IPS DF 19.7 (cell line): ENCODE measurements at regions not wholly inside any gene's neighbourhood (a gene's known extent, or its start where the extent isn't known, plus 50 kb on each side); places are given as distances from the start of the nearest gene placed in this dataset.

ENCODE experiments used
- DNase-seq: peaks from one replicate; pipeline ENCODE4 v3.0.0-alpha.2; 2013; ENCODE audit warnings: low read depth, low spot score

DNA sequence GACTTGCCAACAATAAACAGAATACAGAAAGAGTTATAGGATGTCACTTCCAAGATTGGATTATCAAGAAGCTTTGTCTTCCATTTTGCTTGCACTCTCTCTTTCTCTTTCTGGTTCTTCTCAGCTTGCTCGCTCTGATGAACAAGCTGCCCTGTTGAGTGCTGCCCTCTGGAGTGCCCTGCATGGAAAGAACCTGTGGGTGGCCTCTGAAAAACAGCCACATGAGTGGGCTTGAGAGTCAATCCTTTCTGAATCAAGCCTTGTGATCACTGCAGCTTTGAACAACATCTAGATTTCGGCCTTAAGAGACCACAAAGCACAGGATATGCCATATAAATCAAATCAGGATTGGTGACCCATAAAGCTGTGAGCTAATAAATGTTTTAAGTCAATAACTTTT lies 185.1 kb downstream of the KIF2B start:
- no peak for DNase-seq

DNA sequence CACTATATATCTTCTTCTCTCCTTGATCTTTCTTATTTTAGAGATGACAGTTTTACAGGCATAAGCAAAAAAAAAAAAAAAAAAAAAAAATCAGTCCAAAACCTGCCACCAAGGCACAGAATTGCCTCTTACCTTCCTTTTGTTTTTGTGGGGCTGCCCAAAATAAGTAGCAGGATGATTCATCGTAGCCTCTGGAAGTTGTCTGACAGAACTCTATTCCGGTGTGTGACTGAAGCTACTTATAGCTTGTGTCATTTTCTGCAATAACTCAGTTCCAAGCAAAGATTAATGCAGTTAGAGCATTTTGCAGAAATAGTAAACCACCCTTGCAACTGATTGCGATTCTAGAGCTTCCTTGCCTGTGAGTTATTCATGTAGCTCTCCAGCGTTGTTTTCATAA lies 186.8 kb downstream of the KIF2B start:
- DNase-seq = no peak

DNA sequence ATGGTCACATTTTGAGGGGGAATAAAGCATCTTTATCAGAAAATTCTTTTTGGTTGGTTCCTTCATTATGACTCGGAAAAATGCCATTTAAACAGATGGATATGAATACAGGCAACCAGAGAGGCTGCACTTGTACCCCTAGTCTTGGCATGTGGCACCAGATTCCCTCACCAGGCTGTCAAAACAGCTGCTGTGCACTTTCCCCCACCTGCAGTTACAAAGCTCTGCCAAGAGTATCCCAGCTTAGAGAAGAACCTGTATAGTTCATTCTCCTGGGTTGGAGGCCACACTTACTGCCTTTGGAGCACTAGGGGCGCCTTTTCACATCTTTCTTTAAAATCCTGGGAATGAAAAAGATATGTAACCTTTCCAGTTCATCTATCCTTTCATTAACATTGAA lies 190.3 kb downstream of the KIF2B start:
- no peak for DNase-seq

DNA sequence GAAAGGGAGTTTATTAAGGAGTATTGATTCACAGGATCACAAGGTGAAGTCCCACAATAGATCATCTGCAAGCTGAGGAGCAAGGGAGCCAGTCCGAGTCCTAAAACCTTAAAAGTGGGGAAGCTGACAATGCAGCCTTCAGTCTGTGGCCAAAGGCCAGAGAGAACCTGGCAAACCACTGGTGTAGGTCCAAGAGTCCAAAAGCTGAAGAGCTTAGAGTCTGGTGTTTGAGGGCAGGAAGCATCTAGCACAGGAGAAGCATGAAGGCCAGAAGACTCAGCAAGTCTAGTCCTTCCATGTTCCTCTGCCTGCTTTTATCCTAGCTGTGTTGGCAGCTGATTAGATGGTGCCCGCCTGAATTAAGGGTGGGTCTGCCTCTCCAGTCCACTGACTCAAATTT lies 193.0 kb downstream of the KIF2B start:
- no peak for DNase-seq

DNA sequence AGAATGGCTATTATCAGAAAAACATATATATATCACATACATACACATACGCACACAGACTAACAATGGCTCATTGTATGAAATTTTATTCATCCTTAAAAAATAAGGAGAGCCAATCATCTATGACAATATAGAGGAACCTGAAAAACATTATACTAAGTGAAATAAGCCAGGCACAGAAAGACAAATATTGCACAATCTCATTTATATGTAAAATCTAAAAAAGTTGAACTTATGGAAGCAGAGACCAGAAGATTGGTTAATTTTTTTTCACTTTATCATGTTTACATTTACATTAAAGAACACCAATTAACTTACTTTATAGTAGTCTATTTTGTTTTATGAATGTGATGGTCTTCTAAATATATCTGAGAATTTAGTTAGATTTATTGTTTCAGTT lies 198.7 kb downstream of the KIF2B start:
- DNase-seq = no peak

DNA sequence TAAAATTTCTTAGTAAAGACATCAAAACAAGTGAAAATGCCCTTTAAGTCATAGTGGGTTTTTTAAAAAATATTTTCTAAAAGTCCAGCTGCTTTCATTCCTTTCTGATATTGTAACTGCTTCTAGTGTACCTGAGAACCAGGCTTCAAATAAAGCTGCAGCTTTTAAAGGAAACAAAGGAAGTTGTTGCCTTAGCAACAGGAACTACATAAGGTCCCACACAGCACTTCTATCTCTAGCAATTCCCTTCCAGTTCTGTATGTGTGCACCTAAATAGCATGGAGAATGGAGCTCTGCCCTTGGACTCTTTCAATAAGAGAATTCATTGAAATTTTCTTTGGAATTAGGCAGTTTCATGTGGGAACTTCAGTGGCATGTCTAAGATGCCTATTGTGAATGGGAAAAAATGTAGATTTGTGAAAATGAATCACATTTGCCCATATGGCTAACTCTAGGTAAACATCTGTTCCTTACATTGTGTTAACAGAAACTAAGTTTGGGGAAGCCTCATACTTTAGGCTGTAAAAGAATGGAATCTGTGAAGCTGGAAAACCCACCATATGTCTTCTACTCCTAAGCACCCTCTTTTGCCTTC lies 206.4 kb downstream of the KIF2B start:
- no peak for DNase-seq

DNA sequence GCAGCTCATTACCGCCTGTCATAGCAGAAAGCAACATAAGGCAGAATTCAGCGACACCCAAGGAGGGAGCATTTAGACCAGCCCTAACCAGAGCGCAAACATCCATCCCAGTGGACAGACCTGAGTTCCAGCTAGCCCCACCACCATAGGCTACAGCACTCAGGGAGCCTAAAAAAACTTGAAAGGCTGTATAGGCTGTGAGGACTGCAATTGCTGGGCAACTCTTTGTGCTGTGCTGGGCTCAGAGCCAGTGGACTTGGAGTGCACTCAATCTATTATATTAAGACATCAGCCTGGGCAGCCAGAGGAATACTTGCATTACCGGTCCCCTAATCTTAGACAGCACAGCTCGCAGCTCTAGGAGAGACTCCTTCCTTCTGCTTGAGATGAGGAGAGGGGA lies 207.3 kb downstream of the KIF2B start:
- DNase-seq = no peak

DNA sequence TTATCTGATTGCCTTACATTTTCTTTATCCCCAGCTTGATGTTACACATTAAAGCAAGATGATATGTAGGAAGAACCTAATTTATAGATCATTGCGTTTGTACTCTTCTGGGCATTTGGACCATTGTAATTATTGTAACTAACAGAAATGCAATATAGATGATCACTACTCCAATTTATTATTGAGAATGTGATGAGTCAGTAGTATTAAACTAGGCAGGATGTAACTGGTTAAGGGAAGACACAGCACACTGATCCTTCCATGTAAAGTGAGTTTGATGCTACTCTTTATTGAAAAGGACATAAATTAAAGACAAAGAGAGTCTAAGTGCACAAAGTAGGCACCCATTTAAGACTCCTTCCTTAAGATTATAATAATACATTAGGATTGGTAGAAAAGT lies 223.8 kb downstream of the KIF2B start:
- no peak for DNase-seq

DNA sequence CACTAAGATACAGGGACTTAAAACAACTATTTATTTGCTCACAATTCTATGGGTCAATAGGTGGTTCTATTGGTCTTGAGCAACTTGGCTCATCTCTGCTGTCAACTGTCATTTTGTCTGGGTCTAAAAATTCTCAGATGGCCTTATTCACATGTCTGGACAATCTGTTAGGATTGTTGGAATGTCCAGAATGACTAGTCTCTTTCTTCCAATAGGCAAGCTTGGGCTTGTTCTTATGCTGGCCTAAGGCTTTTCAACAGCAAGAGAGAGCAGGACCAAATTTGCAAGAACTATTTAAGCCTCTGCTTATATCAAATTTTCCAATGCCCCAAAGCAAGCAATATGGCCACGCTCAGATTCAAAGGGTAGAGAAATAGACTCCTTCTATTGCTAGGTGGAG lies 240.9 kb downstream of the KIF2B start:
- DNase-seq = no peak

DNA sequence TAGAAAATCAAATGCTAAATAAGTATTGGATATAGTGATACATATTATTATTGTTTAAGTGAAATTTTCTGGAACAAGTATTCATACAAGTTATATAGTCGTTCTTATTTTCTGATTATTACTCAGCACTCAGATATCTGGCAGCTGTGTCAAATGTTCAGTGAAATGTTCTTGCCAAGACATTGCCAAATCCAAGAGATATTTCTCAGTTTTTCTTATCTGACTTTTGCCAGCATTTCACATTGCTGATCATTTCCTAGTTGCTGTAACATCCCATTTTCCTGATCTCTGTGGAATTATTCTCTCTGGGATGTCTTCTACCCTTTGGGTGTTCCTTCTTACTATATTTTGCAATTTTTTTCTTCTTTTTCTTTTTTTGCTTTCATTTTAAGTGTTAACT lies 262.3 kb downstream of the KIF2B start:
- no peak for DNase-seq

DNA sequence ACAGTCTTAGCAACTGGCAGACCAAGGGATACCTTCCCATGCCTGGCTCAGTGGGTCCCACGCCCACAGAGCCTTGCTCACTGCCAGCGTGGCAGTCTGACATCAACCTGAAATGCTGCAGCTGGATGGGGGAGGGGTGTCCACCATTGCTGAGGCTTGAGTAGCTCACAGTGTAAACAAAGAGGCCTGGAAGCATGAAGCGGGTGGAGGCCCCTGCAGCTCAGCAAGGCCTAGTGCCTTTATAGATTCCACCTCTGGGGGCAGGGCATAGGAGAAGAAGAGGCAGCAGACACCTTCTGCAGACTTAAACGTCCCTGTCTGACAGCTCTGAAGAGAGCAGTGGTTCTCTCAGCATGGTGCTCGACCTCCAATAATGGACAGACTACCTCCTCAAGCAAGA lies 263.2 kb downstream of the KIF2B start:
- DNase-seq = peak; percentile 30

DNA sequence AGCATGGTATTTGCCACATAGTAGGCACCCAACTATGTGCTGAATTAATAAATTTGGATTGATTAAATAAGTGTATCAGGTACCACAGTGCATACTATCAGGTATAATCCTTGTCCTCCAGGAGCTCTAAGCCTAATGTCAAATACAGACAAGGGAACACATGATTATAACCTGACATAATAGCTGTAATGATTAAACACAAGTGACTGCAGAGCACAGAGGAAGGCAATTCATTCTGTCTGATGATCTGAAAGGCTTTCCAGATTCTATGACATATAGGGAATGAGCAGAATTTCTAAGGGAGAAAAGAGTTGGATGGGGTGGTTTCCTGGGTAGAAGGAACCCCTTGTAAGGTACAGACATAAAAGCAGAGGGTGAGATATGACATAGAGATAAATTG lies 273.5 kb downstream of the KIF2B start:
- no peak for DNase-seq

DNA sequence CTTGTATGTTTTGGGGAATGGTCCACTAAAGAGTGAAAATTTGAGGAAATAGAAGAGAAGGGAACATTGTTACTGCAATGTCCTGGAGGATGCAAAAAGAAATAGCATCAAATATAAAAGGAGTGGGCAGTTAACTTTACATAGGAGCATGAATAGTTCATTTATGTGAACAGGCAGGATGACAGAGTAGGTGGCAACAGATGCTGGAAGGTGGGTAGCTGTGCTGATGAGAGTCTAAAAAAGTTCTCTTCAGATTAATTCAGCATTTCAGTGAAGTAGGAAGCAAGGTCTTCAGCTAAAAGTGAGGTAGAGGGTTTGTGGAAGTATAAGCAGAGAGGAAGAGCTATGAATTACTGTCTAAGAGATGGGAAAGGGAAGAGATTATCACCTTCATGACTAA lies 276.5 kb downstream of the KIF2B start:
- DNase-seq = no peak

DNA sequence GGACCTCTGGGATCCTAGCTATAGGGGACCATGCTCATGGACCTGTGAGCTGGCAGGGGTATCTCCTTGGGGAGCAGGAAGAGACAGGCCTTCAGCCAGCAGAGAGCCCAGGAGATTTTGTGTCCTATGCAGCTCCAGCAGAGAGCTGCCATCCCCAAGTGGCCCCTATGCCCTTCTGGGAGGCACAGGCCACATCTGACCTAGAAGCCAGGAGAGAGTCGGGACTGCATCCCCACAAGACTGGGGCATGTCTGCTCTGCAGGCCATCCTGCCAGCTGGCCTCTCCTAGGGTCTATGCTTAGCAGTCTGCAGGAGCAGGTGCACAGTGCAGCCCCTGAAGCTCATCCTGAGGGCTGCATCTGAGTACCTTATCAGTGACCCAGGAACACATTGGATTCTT lies 279.5 kb downstream of the KIF2B start:
- no peak for DNase-seq

DNA sequence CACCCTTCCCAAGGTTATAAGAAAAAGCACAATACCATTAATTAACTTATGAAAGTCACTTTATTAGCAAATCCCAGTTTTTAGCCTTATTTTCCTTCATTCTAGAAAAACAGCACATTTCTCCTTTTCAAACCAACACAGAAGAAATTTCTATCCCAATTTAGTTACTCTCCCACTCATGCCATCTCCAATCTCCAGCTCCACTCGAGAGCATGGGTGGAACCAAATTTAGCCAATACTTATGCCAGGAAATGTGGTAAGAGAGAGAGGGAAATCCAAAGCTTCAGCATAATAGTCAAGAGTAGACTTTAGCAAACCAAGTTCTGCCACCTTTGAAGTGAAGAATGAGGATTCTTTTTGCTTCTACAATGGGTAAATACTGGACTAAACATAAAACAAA lies 288.8 kb downstream of the KIF2B start:
- DNase-seq = no peak

DNA sequence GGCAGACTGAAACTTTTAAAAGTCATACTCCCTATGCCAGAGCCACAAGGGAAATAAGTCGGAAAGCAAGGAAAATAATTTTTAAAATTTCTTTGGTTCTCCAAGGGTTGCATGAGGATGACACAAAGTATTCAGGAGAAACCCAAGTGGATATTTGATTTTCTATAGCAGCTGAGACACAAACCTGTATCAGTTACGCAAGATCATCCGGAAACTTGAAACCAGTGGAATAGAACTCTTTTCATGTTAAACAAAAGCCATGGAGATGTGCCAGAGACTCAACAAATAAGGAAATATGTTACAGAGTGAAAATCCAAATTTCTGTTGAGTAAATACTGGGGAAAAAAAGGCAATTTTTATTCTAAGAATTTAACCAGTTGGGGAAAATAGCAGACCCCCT lies 294.7 kb downstream of the KIF2B start:
- no peak for DNase-seq

DNA sequence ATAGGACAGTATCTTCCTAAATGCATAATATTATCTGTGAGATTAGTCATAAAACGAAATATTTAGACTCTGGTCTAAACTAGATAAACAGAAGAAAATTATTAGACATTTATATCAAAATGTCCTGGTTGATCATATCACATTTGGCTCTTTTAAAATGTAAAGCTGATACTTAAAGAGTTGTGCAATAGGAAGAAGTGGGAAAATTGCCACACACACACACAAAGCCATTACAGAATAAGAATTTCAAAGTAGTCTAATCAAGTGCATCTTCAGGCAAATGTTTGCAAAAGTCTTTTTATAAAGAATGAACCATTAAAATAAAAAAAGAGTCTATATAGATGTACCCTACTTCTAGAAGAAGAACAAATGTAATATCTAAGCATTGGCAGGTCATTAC lies 301.7 kb downstream of the KIF2B start:
- no peak for DNase-seq

DNA sequence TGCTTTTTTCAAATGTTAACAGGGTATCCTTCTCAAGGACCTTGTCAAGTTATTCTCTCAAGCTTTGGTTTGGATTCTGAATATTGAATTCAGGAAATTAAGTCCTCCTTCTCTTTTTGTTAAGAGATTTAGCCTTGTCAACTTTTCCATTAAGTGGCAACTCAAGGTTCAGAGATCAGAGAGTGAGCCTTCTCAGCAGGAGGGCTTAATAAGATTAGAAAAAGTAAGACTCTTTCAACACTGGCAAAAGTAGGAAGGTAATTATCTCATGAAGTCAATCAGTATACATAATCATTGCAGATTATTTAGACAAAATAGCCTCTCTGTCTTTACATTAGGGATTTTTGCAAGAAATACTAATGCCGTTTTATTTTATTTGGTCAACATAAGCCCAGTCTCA lies 330.7 kb downstream of the KIF2B start:
- DNase-seq = no peak

DNA sequence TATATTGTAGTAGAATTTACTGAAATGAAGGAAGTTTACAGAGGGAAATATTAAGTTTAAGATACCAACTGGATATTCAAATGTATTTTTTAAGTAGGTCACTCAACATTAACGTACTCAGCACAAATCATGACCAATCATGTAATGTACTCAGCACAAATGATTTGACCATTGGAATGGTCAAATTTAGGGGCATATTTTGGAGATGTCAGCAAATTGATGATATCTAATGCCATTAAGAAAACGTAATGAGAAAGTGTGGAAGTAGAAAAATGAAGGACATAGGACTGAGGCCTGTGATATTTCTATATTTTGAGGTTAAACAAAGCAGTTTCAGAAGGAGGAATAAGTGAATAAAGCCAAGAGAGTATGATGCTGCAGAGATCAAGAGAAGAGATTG lies 334.8 kb downstream of the KIF2B start:
- DNase-seq = no peak

DNA sequence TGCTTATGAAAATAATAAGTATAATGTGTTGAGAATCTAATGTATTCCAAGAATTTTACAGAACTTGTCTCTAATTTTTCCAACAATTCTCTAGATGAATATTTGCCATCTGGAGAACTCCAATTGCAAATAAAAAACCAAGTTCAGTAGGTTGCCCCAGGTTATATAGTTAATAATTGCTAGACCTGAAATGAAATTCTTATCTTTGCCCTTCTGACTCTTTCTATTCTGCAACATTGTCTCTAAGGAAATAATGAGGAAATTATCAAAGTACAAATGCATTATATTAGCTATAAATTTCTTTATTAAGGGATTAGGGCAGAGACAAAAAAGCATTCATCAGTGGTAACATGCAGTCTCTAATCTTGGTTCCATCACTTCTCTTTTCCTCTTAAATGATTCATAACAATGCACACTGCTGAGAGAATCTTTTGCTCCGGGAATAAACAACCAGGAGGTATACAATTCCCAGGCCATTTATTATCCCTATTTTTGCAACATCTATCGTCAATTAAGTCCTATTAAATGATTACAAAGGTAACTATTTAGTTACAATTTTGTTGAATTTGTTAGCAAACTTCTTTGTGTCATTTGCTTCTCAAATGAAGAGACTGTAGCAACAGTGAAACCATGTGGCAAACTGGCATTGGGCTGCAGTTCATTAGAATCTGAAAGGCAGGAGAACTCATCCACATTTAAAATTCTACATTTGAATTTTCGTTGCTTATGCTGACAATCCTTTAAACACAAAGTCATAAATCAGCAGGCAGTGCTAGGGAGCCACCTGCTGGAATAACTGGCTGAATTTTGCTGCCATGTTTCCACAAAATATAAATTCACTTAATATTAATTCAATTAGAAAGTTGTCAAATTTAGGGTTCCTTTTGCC lies 349.6 kb downstream of the KIF2B start:
- peak; percentile 38 for DNase-seq

DNA sequence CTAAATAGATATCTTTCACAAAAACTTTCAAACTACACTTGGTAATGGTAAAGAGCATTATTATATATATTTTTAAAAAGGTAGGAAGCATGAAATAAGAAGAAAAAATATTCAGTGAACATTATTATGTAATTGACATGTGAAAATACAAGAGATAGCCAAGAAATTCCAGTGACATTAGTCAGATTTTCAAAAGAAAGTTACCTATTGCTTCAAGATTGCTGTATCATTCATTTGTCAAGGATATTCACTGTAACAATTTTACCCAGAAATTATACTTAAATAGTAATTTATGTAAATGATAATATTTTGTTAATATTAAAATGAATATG lies 350.2 kb downstream of the KIF2B start:
- DNase-seq = no peak

DNA sequence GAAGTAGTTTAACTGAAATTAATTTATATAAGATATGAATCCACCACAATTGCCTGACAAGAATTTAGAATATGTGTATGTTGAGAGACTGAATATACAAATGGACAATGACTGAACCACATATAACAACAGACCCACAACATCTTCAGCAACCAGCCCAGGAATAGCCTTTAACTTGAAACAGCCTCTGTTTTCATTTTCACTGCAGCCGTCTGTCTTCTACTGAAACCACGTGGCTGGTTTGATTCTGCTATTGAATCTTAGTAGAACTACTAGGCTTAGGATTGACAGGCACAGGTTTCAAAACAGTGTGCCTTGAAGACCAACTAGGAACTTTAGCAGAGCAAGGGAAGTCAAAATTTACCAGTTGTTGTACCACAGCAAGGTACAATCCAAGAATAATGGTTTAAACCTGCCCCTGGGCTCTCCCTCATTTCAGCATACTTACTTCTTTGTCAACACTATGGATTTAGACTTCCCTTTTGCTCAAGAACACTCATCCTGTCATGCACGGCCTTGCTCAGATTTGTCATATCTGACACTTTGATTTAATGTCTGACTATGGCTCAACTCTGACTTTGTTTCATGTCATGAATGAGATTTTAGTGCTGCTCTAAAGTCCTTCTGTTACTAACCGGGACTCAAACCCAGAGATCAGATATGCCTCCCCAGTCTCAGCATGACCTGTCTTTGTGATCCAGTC lies 355.0 kb downstream of the KIF2B start:
- DNase-seq = no peak

DNA sequence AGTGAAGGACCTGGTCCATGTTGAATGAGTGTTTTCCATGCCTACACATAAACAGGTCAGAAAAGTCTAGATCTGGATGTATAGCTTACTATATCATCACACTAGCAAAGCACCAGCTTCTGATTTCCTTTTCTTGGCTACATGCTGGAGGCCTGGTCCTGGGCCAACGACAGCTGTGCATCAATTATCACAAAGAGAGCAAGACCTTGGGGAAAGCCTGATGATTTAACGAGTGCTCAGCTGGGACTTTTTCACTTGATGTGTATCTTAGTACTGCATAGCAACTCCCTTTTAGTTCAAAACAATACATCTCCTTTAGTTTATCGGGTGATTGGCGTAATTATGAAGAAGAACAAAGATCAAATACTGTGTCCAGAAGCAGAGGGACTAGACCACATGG lies 358.2 kb downstream of the KIF2B start:
- DNase-seq = no peak
